HG02642 (cell line): ENCODE measurements at regions not wholly inside any gene's neighbourhood (a gene's known extent, or its start where the extent isn't known, plus 50 kb on each side); places are given as distances from the start of the nearest gene placed in this dataset.

Experiments
- ATAC-seq: cut with Tn5 transposase; IDR thresholded peaks from one replicate; pipeline ENCODE4 v1.9.1; 2021; ENCODE audit warnings: mild to moderate bottlenecking; ENCODE audit not compliant: unreplicated experiment, poor library complexity

DNA sequence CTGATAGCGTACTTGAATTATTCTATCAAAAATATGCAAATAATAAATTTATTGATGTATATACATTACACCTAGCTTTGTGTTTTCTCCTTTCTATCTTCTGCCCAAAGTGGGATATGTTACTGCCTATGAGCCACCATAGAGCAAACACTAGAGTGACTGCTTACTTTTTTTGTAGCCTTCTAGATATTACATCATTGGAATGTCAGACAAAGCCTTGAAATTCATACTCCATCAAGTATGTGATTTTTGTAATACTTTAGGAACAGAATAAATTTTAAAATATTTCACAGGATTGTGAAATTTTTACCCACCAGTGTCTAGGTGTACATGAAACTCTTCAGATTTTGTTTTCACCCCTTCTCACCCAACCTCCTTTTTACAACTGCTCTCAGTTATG lies 787.6 kb downstream of the USP25 start:
- ATAC-seq: no peak

DNA sequence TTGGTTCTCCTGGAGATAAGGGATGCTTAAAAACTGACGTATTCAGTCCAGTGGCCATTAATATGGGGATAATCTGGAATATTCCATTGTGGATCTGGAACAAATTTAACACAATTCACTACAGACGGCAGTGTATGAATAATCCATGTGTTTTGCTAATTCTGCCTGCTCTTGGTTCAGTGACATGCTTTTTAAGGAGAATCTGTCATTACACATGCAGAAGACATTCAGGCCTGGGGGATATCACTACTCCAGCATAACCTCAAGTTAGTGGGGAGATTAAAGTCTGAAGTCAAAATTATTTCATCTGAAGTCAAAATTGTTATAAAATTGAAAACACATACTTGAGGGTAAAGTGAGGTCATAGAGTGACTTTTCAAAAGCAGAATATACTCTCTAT lies 789.3 kb downstream of the USP25 start:
- no peak for ATAC-seq

DNA sequence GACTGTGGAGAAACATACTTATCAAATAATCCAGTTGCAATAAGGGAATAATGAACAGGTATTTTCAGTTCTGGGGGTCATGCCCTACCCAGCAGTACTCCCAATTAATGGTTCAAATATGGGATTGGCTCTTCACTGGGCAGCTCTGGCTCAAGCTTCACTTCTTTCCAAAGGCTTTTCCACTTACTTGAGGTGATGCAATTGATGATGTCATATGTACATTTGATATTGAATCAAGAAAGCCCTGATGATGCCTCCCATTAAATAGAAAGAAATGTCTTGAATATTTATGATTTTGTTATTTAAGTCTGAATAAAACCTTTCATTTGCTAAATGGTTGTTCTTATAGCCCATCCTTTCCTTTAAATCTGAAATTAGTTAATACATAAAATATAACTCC lies 789.9 kb downstream of the USP25 start:
- no peak for ATAC-seq

DNA sequence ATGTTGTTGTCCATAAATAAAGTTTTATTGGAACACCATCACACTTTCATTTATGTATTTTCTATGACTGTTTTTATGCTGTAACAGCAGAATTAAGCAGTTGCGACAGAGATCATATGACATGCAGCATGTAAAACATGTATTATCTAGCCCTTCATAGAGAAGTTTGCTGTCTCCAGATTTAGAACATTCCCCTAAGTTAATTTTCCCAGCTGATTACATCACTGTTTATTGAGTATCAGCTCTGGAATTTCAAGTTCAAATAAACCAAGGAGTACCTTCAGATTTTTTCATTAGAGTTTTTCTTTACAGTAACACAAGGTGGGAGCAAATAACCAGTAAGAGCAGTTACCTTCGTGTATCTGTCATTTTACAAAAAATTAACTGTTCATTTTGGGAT lies 792.8 kb downstream of the USP25 start:
- ATAC-seq: no peak

DNA sequence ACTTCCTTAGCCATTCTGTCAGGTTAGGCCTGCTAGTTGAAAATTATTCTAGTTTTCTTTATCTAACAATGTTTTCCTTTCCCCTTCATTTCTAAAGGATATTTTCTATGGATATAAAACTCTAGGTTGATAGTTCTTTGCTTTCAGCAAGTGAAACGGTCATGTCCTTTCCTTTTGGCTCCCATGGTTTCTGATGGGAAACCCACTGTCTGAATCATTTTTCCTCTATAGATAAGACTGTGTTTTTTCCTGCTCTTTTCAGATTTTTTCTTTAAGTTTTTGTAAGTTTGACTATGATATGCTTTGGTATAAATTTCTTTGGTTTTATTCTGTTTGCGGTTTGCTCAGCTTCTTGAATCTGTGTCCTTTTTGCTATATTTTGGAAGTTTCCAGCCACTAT lies 800.9 kb downstream of the USP25 start:
- ATAC-seq: no peak

DNA sequence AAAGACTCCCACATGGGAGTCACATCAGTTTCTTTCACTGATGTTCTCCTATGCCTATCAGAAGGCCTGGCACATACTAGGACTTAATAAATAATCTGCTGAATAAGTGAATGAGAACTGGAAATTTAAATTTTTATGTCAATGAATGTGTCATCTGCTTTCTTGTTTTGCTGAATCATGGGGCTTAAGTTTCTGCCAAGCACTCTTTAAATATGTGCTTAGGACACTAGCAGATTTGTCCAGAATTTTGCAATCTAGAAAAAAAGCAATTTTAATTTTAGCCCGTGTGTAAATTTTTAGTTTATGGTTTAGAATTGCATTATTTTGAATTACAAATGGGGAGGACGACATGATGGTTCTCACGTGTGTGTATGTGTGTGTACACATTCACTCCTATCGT lies 803.1 kb downstream of the USP25 start:
- ATAC-seq: no peak

DNA sequence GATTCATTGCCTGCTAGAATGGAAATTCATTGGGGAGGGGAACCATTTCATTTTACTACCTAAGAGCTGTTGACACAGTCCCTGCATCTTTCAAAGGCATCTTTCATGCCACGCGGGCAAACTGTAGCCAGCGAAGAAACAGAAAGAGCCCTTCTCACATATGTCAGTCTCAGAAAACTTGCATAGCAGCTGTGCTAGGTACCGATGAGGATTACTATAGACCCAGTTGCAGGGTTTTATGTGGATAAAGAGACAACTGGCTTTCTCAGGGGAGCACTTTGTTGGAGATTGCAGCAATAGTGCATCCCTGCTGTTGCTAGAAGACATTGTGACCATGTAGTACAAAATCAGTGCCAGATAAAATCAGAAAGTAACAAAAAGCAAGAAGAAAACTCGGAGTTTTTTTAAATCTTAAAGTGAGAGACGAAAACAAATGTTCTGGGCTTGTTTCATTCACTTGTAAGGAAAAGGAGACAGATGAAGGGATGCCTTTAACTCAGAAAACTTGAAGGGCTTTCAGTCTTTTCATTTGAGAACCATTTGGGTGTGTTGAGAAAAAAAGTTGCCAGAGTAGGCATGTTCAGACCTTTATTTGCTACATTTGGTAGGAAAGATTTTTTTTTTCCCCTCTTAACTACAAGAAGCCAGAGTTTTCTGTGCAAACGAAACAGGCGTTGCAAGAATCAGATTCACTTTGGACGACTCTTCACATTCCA lies 804.1 kb downstream of the USP25 start:
- ATAC-seq: no peak

DNA sequence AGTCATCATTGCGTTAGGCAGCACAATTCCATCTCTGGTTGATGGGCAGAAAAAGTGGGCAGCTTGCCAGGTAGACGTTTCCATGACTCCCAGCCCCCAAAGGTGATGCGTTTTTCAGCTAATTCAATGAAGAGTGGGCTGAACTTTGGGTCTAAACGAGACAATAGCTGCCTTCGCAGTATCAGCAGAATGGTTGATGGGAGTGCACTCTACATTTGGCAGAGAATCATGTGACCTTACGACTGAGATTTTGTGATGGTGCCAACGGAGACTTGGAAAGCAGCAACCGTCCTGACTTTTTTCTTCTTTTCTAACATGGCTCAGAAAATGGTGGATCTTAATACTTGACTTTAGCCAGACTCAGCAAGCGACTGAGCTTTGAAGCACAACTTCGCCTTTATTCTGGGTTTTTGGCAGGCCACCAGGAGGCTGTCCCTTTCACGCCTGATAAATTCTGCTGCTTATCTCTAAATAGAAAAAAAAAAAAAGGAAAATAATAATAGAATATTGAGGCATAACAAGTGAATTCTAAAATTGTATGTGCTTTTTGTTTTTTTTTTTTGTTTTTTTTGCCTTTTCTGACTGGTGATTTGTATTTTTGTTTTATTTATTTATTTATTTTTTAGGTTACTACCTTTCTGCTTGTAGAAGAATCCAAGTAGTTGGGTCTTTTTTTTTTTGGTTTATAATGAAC lies 804.8 kb downstream of the USP25 start:
- ATAC-seq: no peak

DNA sequence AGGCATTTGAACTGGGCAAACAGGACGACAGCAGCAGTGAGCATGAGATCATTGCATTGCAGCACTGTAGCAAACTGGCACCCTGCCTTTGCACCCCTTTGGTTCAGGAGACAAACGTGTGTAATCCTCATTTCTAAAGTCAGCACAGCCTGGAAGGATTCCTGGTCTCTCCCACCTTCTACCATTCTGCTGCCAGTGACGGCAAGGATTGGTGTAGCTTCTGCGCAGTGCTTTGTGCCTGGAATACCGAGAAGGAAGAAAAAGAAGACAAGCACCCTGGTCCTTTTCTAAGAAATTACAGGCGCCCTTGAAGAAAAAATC lies 805.3 kb downstream of the USP25 start:
- no peak for ATAC-seq

DNA sequence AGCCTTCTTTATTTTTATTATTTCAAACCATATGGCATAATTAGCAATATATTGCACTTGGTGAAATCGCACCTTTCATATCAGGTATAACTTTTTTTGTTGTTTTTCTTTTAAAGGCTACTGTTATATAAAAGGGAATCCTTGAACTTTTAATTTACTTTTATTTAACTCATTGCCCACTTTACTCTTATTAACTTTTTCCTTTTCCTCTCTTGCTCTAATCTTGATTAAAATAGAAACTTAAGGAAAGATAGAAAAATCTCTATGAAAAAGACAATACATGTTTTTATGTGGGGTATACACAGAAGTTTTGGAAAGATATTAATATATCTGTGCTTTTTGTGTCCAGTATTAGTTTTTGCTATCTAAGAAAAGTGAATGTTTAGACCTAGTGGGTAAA lies 805.8 kb downstream of the USP25 start:
- ATAC-seq: no peak

DNA sequence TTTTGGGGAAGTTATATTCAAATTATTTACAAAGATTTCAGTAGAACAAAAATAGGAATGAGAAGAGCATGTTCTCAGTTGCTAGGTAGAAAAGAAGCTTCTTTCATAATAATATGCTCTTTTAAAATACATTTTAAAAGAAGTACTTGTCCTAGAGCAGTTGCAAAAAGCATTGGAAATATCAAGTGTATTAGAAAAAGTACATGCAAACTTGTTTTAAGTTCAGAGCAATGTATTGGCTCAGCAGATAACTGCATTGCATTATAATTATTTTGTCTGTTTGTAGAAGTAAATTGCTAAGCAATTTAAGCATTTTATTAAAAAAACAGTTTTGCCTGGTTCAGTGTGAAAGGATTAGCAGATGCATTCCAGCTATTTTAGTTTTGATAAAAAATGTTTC lies 806.4 kb downstream of the USP25 start:
- no peak for ATAC-seq

DNA sequence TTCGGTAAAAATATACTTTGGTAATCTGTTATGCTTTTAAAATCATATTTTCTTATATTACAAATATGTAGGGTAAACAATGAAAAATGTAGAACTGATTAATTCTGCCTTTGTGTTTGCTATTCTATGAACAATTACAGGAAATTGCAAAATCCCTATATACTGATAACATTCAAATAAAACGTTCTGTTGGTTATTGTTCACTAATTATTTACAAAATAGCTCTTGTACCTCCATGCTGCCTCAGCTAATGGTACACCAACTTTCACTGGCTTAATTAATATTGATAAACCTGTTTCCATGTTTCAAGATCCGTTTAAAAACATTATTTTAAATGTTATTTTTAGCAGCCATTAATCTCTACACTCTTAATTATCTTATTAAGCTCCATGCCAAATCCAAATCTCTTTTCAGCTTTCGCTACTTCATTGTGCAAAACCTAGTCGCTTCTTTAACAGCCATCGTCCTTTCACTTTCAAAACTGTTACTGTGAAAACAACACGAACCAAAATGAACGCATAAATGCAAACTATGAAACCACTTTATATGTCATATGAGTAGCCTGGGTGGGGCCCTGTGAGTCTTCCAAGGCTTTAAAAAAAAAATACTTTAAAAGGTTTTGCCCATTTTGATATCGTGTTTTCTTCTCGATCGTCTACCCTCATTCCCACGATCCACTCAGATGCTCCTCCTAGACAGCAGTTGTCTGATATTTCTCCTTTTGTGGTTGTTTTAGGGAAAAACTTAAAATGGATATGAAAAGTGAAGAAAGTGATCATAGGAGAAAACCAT lies 807.1 kb downstream of the USP25 start:
- ATAC-seq: no peak

DNA sequence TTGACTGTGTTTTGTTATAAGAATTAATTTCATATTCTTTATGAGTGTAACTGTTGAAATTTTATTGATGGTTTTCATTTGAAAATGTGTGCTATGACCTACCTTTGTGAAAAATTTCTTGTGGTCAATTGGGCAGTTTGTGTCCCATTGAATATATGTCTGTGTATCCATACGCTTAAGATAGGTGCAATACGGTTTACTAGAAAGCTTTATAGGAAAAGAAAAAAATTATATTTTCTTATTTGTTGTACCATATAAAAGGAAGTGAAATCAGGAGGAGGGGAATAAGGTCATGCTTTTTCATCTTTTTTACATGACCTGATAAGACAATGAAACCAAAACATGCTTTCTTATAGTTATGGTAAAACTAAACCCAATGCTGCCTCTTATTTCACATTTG lies 807.7 kb downstream of the USP25 start:
- ATAC-seq: no peak

DNA sequence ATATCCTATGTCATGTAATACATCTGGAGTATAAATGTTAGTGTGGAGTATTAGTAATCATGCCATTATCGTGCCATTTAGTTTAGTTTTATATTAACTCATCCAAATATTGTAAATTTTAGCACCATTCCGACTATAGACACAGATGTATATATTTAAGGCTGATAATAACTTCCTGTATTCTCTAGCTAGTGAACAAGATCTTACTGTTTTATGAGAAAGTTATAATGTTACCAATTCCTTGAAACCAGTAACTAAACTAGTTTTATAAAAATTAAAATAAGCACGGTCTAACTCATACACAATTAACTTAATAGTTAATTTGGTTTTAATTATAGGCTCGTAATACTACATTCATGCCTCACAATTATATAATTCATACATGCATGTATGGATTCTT lies 808.6 kb downstream of the USP25 start:
- no peak for ATAC-seq

DNA sequence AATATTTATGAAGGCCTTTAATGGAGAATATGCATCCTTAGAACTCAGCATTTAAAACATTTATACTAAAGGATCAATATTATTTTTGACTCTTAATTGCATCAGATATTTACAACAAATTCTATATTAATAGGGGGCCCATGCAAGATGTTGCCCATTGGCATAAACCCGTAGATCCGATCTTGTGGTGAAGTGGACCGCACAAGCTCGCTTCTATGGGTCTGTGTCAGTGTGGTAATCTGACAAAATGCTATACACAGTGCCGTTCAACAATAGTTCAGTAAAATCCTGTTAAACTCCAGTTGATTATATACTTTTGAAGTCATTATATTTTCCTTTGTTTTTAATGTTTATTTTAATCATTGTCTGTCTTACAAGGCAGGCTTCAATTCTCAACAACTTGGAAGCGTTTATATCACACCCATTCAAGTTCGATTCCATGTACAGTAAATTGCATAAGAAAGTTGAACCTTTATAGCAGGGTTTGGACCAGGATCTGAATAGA lies 809.2 kb downstream of the USP25 start:
- no peak for ATAC-seq

DNA sequence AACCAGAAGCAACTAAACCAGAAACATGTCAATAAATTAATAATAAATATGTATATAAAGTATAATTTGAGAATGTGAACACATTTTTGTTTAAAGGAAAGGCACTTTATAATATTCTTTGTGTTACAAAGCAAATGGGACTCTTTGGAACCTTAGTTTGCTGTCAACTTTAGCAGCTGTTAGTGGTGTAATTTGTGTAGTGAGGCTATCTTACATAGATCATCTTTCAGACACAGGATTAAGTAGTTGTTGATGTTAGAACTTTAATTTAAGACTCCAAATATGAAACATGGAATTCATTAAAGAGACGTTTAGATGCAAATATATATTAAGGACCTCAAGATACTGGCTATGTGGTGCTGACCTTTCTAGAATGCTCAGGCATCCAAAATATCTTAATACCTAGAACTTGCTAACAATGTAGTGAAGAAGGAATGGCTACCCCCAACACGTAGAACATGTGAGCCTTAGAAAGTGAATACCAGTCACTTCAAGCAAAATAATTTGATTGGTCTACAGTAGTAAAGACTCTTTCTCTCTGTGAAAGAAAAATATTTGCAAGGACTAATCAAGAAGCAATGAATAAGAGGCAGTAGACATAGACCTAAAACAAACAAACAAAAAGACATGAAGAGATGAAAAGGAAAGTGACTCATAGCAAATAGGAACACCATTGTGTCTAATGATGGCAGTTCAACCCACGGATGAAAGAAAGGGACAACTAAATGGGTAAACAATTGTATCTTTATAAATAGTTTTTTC lies 811.4 kb downstream of the USP25 start:
- ATAC-seq: no peak

DNA sequence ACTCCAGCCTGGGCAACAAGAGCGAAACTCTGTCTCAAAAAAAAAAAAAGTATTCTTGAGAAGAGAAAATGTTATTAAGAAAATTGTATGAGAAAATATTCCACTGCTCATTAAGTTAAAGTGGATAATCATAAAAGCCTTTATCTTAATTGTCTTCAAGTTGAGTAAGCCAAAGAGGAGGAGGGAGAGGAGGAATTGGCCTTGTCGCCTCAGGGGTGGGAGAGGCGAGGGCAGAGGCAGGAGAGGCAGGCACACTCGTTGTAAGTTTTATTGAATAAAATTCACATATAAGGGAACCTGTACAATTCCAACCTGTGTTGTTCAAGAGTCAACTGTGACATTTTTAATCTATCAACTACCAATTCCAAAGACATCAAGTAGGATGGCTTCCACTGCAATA lies 820.3 kb downstream of the USP25 start:
- no peak for ATAC-seq

DNA sequence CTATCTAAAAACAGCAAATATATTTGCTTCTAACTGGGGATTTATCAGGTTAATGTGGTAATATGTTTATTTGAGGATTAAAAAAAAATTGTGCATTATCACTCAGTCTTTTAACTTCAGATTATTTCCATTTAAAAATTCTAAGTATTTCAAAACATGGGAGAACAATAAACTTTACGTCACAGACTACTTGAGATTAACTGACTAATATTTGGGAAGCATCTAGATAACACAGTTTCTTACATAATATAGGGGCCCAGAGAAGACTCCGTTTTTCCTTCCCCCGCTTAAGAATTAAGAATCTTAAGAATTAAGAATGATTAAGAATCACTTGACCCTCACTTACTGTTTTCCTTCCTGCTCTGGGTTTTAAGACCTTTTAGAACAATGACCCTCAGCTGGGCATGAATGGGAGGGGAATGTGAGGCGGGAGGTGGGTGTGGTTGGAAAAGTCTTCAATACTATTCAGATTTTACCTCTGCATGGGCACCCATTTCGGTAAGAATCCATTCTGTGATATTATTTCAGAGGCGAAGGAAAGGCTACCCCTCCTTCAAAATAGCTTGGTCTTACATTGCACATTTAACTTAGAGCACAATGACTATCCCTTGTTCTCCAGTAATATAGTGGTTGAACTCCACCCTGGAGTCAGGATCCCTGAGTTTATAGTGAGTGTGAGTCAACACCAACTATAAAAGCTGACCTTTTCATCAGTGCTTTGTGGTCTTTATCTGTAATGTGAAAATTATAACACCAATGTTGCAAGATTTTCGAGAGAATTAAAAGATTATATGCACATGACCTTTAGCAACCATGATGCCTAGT lies 821.3 kb downstream of the USP25 start:
- ATAC-seq: no peak

DNA sequence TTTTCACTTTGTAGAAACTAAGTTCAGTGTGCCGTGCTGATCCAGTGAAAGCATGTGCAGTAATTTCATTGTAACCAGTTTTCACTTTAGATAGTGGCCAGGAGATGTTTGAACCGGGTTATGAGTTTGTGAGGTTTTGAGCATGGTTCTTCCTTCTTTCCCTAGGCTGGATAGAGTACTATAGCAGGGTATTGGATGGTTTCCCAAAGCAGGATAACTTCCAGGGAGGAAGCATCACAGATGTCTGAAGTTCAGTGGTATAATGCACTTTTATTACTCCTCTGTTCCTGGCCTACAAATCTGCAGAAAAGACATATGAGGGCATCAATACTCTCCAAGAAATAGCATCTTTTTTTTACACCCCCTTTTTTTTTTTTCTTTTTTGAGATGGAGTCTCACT lies 823.1 kb downstream of the USP25 start:
- no peak for ATAC-seq

DNA sequence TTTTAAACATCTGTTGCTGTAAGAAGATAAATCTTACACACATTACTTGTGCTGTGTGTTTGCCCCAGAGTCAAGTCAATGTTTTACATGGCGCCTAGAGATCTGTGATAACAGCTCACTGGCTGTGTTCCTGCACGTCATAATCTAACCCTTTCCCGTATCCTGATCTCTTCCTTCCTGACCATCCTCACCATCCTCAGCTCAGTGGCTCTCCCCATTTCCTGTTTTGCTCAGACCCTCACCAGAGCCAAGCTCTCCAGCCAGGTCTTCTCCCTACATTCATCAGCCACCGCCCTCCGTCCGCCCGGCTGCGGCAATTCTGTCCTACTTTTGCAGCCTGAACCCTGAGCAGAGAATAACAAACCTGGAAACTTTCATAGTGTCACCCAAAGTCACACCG lies 824.7 kb downstream of the USP25 start:
- ATAC-seq: no peak
